Superior temporal gyrus (tissue), 1 donor: ENCODE measurements at regions not wholly inside any gene's neighbourhood (a gene's known extent, or its start where the extent isn't known, plus 50 kb on each side); places are given as distances from the start of the nearest gene placed in this dataset.

Experiments used
- DNase-seq: peaks from one replicate; pipeline ENCODE4 v3.0.0-alpha.2; 2016; ENCODE audit errors: extremely low spot score

DNA sequence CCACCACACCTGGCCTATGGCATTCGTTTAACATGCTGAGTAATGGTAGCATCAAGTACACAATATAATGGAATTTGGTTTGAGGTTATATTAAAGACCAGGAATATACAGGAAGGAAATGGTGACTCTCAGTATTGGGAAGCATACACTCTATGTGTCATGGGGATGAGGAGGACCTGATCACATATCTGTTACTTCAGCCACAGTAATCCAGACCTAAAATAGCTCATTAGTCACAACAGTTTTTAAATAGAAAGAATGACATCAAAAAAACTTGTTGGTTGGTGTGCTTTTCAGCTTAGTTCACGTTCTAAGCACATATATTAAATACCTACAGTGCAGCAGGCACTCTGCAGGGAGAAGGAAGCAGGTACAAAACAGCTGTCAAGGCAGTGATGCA lies 52.5 kb upstream of the ATP2C1 start:
- DNase-seq = no peak

- DNase-seq = no peak
Observed at GRCh38 chr3:130843441-130843840, 50.4 kb upstream of the ATP2C1 start.
